GM13976 (cell line): ENCODE measurements at regions not wholly inside any gene's neighbourhood (a gene's known extent, or its start where the extent isn't known, plus 50 kb on each side); places are given as distances from the start of the nearest gene placed in this dataset.

Source experiments
- DNase-seq: peaks from one replicate; pipeline ENCODE4 v3.0.0; 2012; ENCODE audit warnings: low spot score
- CTCF ChIP-seq: IDR thresholded peaks from 2 replicates; pipeline ENCODE4 v1.5.1; 2012; ENCODE audit warnings: borderline replicate concordance, mild to moderate bottlenecking; ENCODE audit not compliant: insufficient read depth; ENCODE audit errors: extremely low read depth, missing control alignments, control extremely low read depth
- in situ Hi-C: fragments of 300-500 bp; cut with MboI; formaldehyde crosslinking; loops from one replicate; pipeline ENCODE4 v1.12.0; 2022; ENCODE audit warnings: low sequenced_read_pairs, mixed read lengths, inconsistent platforms; ENCODE audit not compliant: unreplicated experiment

GRCh38 chr2:235206980-235207579, 255.3 kb downstream of the SH3BP4 start:
- in situ Hi-C loops: no loop called here
- DNase-seq: no peak
- no peak for TF ChIP-seq CTCF

- in situ Hi-C loops: no loop called here
- no peak for DNase-seq
- TF ChIP-seq CTCF: no peak
These were observed 259.2 kb downstream of the SH3BP4 start for GRCh38 chr2:235211056-235211455.

- no peak for TF ChIP-seq CTCF
- no peak for DNase-seq
- in situ Hi-C loops: no loop called here
These were observed 260.8 kb downstream of the SH3BP4 start for GRCh38 chr2:235212501-235213158.

GRCh38 chr2:235215248-235215647, 263.4 kb downstream of the SH3BP4 start:
- TF ChIP-seq CTCF: no peak
- no peak for DNase-seq
- in situ Hi-C loops: no loop called here

GRCh38 chr2:235216901-235217300, 265.1 kb downstream of the SH3BP4 start:
- in situ Hi-C loops: no loop called here
- DNase-seq: no peak
- TF ChIP-seq CTCF: no peak

- DNase-seq: no peak
- in situ Hi-C loops: no loop called here
- no peak for TF ChIP-seq CTCF
These were observed 266.0 kb downstream of the SH3BP4 start for GRCh38 chr2:235217846-235218245.
